Stimulated activated CD4-positive, alpha-beta T cell treated with anti-CD3 and anti-CD28 coated beads, Interleukin-15, amount 100 ng/mL, for 24 hours (primary cell): ENCODE measurements at regions not wholly inside any gene's neighbourhood (a gene's known extent, or its start where the extent isn't known, plus 50 kb on each side); places are given as distances from the start of the nearest gene placed in this dataset.
"Not testable (repeated sequence)": the region's sequence is repeated elsewhere in the genome, so short reads cannot be mapped to it uniquely, and the experiment has no call there.

Source experiments
- DNase-seq: peaks from one replicate; pipeline ENCODE4 v3.0.0-alpha.2; 2020

- DNase-seq: no peak
Observed at GRCh38 chr3:163753033-163753432, 1325.3 kb downstream of the SI start.

- DNase-seq: no peak
Observed at GRCh38 chr3:163745204-163745603, 1333.1 kb downstream of the SI start.

- DNase-seq: no peak
Observed at GRCh38 chr3:163735394-163735793, 1342.9 kb downstream of the SI start.

GRCh38 chr3:163730684-163731083, 1347.6 kb downstream of the SI start:
- DNase-seq: no peak

- DNase-seq: no peak
Observed at GRCh38 chr3:163726125-163726524, 1352.2 kb downstream of the SI start.

GRCh38 chr3:163722405-163722804, 1355.9 kb downstream of the SI start:
- no peak for DNase-seq

GRCh38 chr3:163721596-163721995, 1356.7 kb downstream of the SI start:
- DNase-seq: no peak

- DNase-seq: no peak
Observed at GRCh38 chr3:163717377-163717776, 1360.9 kb downstream of the SI start.

GRCh38 chr3:163708428-163708827, 1369.9 kb downstream of the SI start:
- no peak for DNase-seq

- no peak for DNase-seq
Observed at GRCh38 chr3:163707659-163708058, 1370.6 kb downstream of the SI start.

- not testable (repeated sequence) for DNase-seq
Observed at GRCh38 chr3:163698221-163698620, 1380.1 kb downstream of the SI start.

GRCh38 chr3:163692494-163692893, 1385.8 kb downstream of the SI start:
- no peak for DNase-seq

GRCh38 chr3:163684651-163685050, 1393.6 kb downstream of the SI start:
- DNase-seq: no peak

- no peak for DNase-seq
Observed at GRCh38 chr3:163672954-163673353, 1405.3 kb downstream of the SI start.

- no peak for DNase-seq
Observed at GRCh38 chr3:163671201-163671600, 1407.1 kb downstream of the SI start.

- no peak for DNase-seq
Observed at GRCh38 chr3:163664466-163664865, 1413.8 kb downstream of the SI start.

- DNase-seq: no peak
Observed at GRCh38 chr3:163657088-163657487, 1421.2 kb downstream of the SI start.

- DNase-seq: no peak
Observed at GRCh38 chr3:163655021-163655420, 1423.3 kb downstream of the SI start.

- no peak for DNase-seq
Observed at GRCh38 chr3:163644172-163644571, 1434.1 kb downstream of the SI start.

GRCh38 chr3:163632722-163633121, 1445.6 kb downstream of the SI start:
- DNase-seq: no peak

GRCh38 chr3:163626753-163627152, 1451.5 kb downstream of the SI start:
- DNase-seq: no peak

- no peak for DNase-seq
Observed at GRCh38 chr3:163622384-163622783, 1455.9 kb downstream of the SI start.

- no peak for DNase-seq
Observed at GRCh38 chr3:163614886-163615285, 1463.4 kb downstream of the SI start.

GRCh38 chr3:163605915-163606314, 1472.4 kb downstream of the SI start:
- DNase-seq: no peak

GRCh38 chr3:163601426-163601825, 1476.9 kb downstream of the SI start:
- DNase-seq: no peak

GRCh38 chr3:163587342-163587741, 1491.0 kb downstream of the SI start:
- no peak for DNase-seq
